ENCODE measurements at regions not wholly inside any gene's neighbourhood (a gene's known extent, or its start where the extent isn't known, plus 50 kb on each side); places are given as distances from the start of the nearest gene placed in this dataset.

GRCh38 chr21:21968810-21969209, 970.6 kb downstream of the NCAM2 start:
- DNase-seq (ENCODE audit: low spot score, unreplicated experiment): no peak
- no peaks in the 10 kb centered on the region for H3K4me1 Mint-ChIP-seq (ENCODE audit: low read depth)
- peaks cover 1% of the 10 kb centered on the region for H3K36me3 Mint-ChIP-seq (ENCODE audit: insufficient read depth)
- H3K27ac Mint-ChIP-seq: no peak overlapping the region
- no peak overlapping the region for H3K4me3 Mint-ChIP-seq (ENCODE audit: low read depth)
- H3K27me3 Mint-ChIP-seq: no peaks in the 10 kb centered on the region
- peaks cover 20% of the 10 kb centered on the region for H3K9me3 Mint-ChIP-seq (ENCODE audit: low read depth)
- TF ChIP-seq, protein P1, sequence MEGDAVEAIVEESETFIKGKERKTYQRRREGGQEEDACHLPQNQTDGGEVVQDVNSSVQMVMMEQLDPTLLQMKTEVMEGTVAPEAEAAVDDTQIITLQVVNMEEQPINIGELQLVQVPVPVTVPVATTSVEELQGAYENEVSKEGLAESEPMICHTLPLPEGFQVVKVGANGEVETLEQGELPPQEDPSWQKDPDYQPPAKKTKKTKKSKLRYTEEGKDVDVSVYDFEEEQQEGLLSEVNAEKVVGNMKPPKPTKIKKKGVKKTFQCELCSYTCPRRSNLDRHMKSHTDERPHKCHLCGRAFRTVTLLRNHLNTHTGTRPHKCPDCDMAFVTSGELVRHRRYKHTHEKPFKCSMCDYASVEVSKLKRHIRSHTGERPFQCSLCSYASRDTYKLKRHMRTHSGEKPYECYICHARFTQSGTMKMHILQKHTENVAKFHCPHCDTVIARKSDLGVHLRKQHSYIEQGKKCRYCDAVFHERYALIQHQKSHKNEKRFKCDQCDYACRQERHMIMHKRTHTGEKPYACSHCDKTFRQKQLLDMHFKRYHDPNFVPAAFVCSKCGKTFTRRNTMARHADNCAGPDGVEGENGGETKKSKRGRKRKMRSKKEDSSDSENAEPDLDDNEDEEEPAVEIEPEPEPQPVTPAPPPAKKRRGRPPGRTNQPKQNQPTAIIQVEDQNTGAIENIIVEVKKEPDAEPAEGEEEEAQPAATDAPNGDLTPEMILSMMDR (IDR thresholded peaks at IDR 0.05; ENCODE audit: unreplicated experiment): no peak

DNA sequence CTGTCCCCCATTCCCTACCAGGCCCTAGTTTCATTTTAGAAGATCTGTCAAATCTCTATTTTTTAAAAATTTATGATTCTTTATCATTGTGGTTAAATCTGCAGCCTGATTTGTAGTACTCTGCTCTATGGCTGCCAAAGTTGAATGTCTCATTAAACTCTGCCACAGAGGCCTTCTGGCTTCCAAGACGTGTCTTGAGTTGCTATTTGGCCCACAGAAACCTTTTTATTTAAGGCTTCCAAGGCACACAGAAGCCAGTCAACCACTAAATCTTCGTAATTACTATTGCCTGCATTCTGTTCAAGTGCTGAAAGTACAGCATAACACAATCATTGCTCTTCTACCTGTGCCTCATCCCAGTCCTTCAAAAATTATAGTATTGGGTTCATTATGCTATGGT, 971.0 kb downstream of the NCAM2 start:
- Mint-ChIP-seq H3K4me3 (ENCODE audit: low read depth) (no peak overlapping the region), H3K4me1 (ENCODE audit: low read depth) (no peaks in the 10 kb centered on the region), H3K9me3 (ENCODE audit: low read depth) (peaks cover 16% of the 10 kb centered on the region), H3K27ac (no peak overlapping the region), H3K36me3 (ENCODE audit: insufficient read depth) (peaks cover 1% of the 10 kb centered on the region), H3K27me3 (no peaks in the 10 kb centered on the region)
- no peak for DNase-seq (ENCODE audit: low spot score, unreplicated experiment)
- TF ChIP-seq, protein P1 (IDR thresholded peaks at IDR 0.05; ENCODE audit: unreplicated experiment): no peak

- Mint-ChIP-seq H3K4me3 (ENCODE audit: low read depth) (no peak overlapping the region), H3K27ac (no peak overlapping the region), H3K27me3 (no peaks in the 10 kb centered on the region), H3K9me3 (ENCODE audit: low read depth) (peaks cover 9% of the 10 kb centered on the region), H3K4me1 (ENCODE audit: low read depth) (no peaks in the 10 kb centered on the region), H3K36me3 (ENCODE audit: insufficient read depth) (no peaks in the 10 kb centered on the region)
- TF ChIP-seq, protein P1 (IDR thresholded peaks at IDR 0.05; ENCODE audit: unreplicated experiment): no peak
- DNase-seq (ENCODE audit: low spot score, unreplicated experiment): no peak
Observed at GRCh38 chr21:21971384-21971783, 973.2 kb downstream of the NCAM2 start.

DNA sequence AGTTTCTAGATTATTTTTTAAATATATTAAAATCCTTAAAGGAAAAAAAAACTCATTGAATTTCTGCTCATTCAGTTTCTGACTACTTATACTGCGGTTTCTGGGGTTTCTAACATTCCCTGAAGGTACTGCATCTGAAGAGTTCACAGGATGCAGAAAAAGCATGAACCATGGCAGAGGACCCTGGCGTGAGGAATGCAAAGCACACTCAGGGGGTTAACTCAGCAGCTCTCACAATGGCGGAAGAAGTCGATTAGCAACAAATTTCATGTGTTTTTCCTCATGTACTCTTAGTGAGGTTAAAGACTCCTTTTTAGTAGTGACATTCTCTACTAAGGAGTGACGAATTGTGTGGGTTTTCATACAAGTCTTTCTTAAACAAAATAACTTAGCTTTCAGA, 975.6 kb downstream of the NCAM2 start:
- no peaks in the 10 kb centered on the region for H3K27me3 Mint-ChIP-seq
- H3K4me3 Mint-ChIP-seq (ENCODE audit: low read depth): no peak overlapping the region
- H3K27ac Mint-ChIP-seq: no peak overlapping the region
- H3K4me1 Mint-ChIP-seq (ENCODE audit: low read depth): no peaks in the 10 kb centered on the region
- no peaks in the 10 kb centered on the region for H3K36me3 Mint-ChIP-seq (ENCODE audit: insufficient read depth)
- H3K9me3 Mint-ChIP-seq (ENCODE audit: low read depth): peaks cover 5% of the 10 kb centered on the region
- TF ChIP-seq, protein P1 (IDR thresholded peaks at IDR 0.05; ENCODE audit: unreplicated experiment): peak; percentile 24
- no peak for DNase-seq (ENCODE audit: low spot score, unreplicated experiment)

DNA sequence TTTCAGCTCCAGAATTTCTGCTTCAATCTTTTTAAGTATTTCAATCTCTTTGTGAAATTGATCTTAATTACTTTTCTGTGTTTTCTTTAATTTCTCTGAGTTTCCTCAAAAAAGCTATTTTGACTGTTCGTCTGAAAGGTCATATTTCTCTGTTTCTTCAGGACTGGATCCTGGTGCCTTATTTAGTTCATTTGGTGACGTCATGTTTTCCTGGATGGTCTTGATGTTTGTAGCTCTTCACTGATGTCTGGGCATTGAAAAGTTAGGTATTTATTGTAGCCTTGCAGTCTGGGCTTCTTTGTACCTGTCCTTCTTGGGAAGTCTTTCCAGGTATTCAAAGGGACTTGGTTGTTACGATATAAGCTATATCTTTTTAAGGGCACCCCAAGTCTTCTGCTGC, 998.7 kb downstream of the NCAM2 start:
- Mint-ChIP-seq H3K4me3 (ENCODE audit: low read depth) (no peak overlapping the region), H3K4me1 (ENCODE audit: low read depth) (no peaks in the 10 kb centered on the region), H3K27ac (no peak overlapping the region), H3K27me3 (no peaks in the 10 kb centered on the region), H3K9me3 (ENCODE audit: low read depth) (peaks cover 2% of the 10 kb centered on the region), H3K36me3 (ENCODE audit: insufficient read depth) (no peaks in the 10 kb centered on the region)
- DNase-seq (ENCODE audit: low spot score, unreplicated experiment): no peak
- TF ChIP-seq, protein P1 (IDR thresholded peaks at IDR 0.05; ENCODE audit: unreplicated experiment): no peak

All from progenitor cell of endocrine pancreas (in vitro differentiated cells).